Ascending aorta (tissue), 2 donors: ENCODE measurements at regions not wholly inside any gene's neighbourhood (a gene's known extent, or its start where the extent isn't known, plus 50 kb on each side); places are given as distances from the start of the nearest gene placed in this dataset.

Experiments
- DNase-seq, 2 donors: peaks; one replicate each; pipeline ENCODE4 v3.0.0-alpha.2; 2019; ENCODE audit warnings: low spot score in 2 of 2
- H3K27ac ChIP-seq, 2 donors: fragments of 200-600 bp; sonication (generic); one replicate each; pipeline ENCODE4 v1.5.1; 2016 to 2017; ENCODE audit warnings: mild to moderate bottlenecking in 1 of 2
- H3K27me3 ChIP-seq: fragments of 200-600 bp; sonication (generic); one replicate; pipeline ENCODE4 v1.5.1; 2017
- H3K36me3 ChIP-seq, 2 donors: fragments of 200-600 bp; sonication (generic); one replicate each; pipeline ENCODE4 v1.5.1; 2016
- H3K4me1 ChIP-seq, 2 donors: fragments of 200-600 bp; sonication (generic); one replicate each; pipeline ENCODE4 v1.5.1; 2016 to 2017; ENCODE audit warnings: mild to moderate bottlenecking in 1 of 2
- H3K4me3 ChIP-seq, 2 donors: fragments of 200-600 bp; sonication (generic); one replicate each; pipeline ENCODE4 v1.5.1; 2016 to 2017; ENCODE audit warnings: mild to moderate bottlenecking in 1 of 2
- H3K9me3 ChIP-seq, 2 donors: fragments of 200-600 bp; sonication (generic); one replicate each; pipeline ENCODE4 v1.5.1; 2016
- intact Hi-C: fragments of 100-400 bp; cut with DNase I; formaldehyde crosslinking; loops from one replicate; pipeline ENCODE4 v1.15.1; 2023
- TF ChIP-seq, protein P1 (sequence below), 3 experiments: fragments of 200-600 bp in 2 of 3; fragments of 450-650 bp in 1 of 3; sonication (generic) in 2 of 3; IDR thresholded peaks; one replicate each; pipeline ENCODE4 v1.5.1; 2016 to 2019; ENCODE audit warnings: antibody characterized with exemption in 3 of 3, mild to moderate bottlenecking in 1 of 3, moderate library complexity in 1 of 3

DNA sequence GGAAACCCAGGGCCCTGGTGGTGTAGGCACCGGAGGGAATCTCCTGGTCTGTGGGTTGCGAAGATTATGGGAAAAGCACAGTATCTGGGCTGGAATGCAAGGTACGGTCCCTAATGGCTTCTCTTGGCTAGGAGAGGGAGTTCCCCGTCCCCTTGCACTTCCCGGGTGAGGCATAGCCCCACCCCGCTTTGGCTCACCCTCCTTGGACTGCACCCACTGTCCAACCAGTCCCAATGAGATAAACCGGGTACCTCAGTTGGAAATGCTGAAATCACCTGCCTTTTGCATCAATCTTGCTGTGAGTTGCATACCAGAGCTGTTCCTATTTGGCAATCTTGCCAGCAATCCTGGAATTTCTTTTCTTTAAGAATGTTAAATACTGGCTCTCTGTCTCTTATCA is 1429.1 kb downstream of the MAT2B start:
- Histone ChIP-seq H3K36me3 (no peaks in the 10 kb centered on the region), H3K9me3 (peaks cover 0 to 3% of the 10 kb centered on the region in 2 donors), H3K27ac (no peak overlapping the region), H3K4me3 (no peak overlapping the region), H3K4me1 (no peaks in the 10 kb centered on the region), H3K27me3 (no peaks in the 10 kb centered on the region)
- TF ChIP-seq, protein P1, sequence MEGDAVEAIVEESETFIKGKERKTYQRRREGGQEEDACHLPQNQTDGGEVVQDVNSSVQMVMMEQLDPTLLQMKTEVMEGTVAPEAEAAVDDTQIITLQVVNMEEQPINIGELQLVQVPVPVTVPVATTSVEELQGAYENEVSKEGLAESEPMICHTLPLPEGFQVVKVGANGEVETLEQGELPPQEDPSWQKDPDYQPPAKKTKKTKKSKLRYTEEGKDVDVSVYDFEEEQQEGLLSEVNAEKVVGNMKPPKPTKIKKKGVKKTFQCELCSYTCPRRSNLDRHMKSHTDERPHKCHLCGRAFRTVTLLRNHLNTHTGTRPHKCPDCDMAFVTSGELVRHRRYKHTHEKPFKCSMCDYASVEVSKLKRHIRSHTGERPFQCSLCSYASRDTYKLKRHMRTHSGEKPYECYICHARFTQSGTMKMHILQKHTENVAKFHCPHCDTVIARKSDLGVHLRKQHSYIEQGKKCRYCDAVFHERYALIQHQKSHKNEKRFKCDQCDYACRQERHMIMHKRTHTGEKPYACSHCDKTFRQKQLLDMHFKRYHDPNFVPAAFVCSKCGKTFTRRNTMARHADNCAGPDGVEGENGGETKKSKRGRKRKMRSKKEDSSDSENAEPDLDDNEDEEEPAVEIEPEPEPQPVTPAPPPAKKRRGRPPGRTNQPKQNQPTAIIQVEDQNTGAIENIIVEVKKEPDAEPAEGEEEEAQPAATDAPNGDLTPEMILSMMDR (IDR thresholded peaks at IDR 0.05) = no peak
- DNase-seq = no peak
- intact Hi-C loops = no loop called here

DNA sequence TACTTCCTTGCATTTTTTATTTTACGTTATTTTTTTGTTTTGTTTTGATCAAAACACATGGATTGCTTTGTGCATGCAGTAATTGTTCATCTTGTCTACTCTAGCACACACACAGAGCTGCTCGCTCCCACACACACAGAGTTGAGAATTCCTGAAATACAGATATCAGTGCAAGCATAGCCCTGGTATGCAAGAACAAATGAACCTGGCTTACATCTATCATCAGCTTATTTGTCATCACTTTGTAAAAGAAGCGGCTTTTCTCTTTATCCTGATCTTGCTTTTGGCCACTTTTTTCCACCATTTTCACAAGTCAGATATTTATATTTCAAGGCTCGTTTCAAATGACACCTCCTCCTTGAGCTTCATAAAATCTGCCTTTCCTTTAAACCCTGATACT is 1435.7 kb downstream of the MAT2B start:
- TF ChIP-seq, protein P1 (IDR thresholded peaks at IDR 0.05) = no peak
- H3K4me3 ChIP-seq = no peak overlapping the region
- H3K4me1 ChIP-seq = no peaks in the 10 kb centered on the region
- H3K9me3 ChIP-seq = no peaks in the 10 kb centered on the region
- no peaks in the 10 kb centered on the region for H3K36me3 ChIP-seq
- no peak overlapping the region for H3K27ac ChIP-seq
- intact Hi-C loops = no loop called here
- H3K27me3 ChIP-seq = no peaks in the 10 kb centered on the region
- DNase-seq = no peak

GRCh38 chr5:164950927-164951326 is 1445.5 kb downstream of the MAT2B start:
- Histone ChIP-seq H3K36me3 (no peaks in the 10 kb centered on the region), H3K4me1 (no peaks in the 10 kb centered on the region), H3K27ac (no peak overlapping the region), H3K4me3 (no peak overlapping the region), H3K9me3 (no peaks in the 10 kb centered on the region), H3K27me3 (no peaks in the 10 kb centered on the region)
- TF ChIP-seq, protein P1 (IDR thresholded peaks at IDR 0.05) = no peak
- intact Hi-C loops = no loop called here
- DNase-seq = no peak

GRCh38 chr5:164951570-164951969 is 1446.2 kb downstream of the MAT2B start:
- TF ChIP-seq, protein P1 (IDR thresholded peaks at IDR 0.05) = no peak
- no peaks in the 10 kb centered on the region for H3K27me3 ChIP-seq
- H3K9me3 ChIP-seq = no peaks in the 10 kb centered on the region

DNA sequence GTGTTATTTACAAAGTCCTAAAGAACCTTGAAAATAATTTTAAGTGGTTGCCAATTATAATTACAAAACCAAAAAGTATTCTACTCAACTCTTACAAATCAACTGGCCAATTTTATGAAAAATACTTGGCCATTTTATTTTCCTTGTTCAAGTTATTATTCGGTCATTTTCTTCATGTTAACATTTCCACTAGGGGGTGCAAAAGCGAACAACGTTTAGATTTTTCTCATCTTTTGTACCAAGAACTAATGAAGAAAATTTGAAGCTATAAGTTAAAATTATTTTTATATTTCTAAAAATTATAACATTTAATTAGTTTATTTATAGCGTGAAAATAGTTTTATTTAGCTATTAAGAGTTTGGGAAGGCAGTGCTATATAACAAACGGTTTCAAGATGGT is 1453.3 kb downstream of the MAT2B start:
- intact Hi-C loops = no loop called here
- no peak overlapping the region for H3K27ac ChIP-seq
- no peak for DNase-seq
- TF ChIP-seq, protein P1 (IDR thresholded peaks at IDR 0.05) = no peak
- H3K36me3 ChIP-seq = no peaks in the 10 kb centered on the region
- no peaks in the 10 kb centered on the region for H3K9me3 ChIP-seq
- H3K4me3 ChIP-seq = no peak overlapping the region
- H3K4me1 ChIP-seq = no peaks in the 10 kb centered on the region
- H3K27me3 ChIP-seq = no peaks in the 10 kb centered on the region

More at GRCh38 chr5:164951570-164951969, 1446.2 kb downstream of the MAT2B start:
- intact Hi-C loops = no loop called here
- no peak for DNase-seq
- H3K36me3 ChIP-seq = no peaks in the 10 kb centered on the region
- H3K4me3 ChIP-seq = no peak overlapping the region
- no peak overlapping the region for H3K27ac ChIP-seq
- no peaks in the 10 kb centered on the region for H3K4me1 ChIP-seq

DNA sequence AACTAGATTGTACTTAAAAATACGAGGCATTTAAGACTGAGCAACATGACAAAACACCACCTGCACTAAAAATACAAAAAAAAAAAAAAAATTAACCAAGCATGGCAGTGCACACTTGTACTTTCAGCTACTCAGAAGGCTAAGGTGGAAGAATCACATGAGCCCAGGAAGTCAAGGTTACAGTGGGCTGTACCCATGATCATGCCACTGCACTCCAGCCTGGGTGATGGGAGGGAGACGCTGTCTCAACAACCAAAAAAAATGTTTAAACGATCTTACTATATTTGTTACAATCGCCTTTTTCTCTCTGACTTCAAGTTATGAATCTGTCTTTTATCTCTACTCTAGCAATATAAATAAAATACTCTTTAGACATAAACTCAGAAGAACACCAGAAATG is 1454.3 kb downstream of the MAT2B start:
- H3K9me3 ChIP-seq = no peaks in the 10 kb centered on the region
- TF ChIP-seq, protein P1 (IDR thresholded peaks at IDR 0.05) = no peak
- intact Hi-C loops = no loop called here
- H3K27ac ChIP-seq = no peak overlapping the region
- no peak for DNase-seq
- no peaks in the 10 kb centered on the region for H3K4me1 ChIP-seq
- no peak overlapping the region for H3K4me3 ChIP-seq
- no peaks in the 10 kb centered on the region for H3K27me3 ChIP-seq
- no peaks in the 10 kb centered on the region for H3K36me3 ChIP-seq
